K562 (cell line): ENCODE measurements at regions not wholly inside any gene's neighbourhood (a gene's known extent, or its start where the extent isn't known, plus 50 kb on each side); places are given as distances from the start of the nearest gene placed in this dataset.
A peak's percentile ranks its signal among the peaks of the same experiment; 100 is the strongest.

ENCODE experiments used
- ATAC-seq: fragments of 200-7000 bp; cut with Tn5 transposase; 3 replicates; pipeline ENCODE4 v1.9.1; 2020; ENCODE audit warnings: moderate library complexity
- BruUV-seq: library from RNA; stranded (reverse); fragments of 400-500 nt; replicated peaks from 2 replicates; lab custom pipeline; 2021; lab: Mats Ljungman, UMichigan
- CTCF ChIA-PET: fragments of 300-600 bp; formaldehyde crosslinking; extraction: SDS; loops from one replicate; lab custom pipeline; 2021; ENCODE audit warnings: low intra/inter-chr PET ratio; lab: Yijun Ruan, JAX
- POLR2A ChIA-PET: fragments of 300-600, 350-650 bp; sonication (Branson Sonifier 250); formaldehyde crosslinking; extraction: SDS; loops from one replicate; lab custom pipeline; 2021; ENCODE audit warnings: antibody characterized with exemption, inconsistent platforms; lab: Yijun Ruan, JAX
- DNase-seq, 4 experiments: peaks; one replicate each; pipeline versions ENCODE4 v3.0.0 to v3.0.0-alpha.2; 2011 to 2018; ENCODE audit warnings: low spot score in 3 of 4, mixed read lengths in 3 of 4; ENCODE audit errors: extremely low read depth in 1 of 4
- FAIRE-seq: peaks from 2 replicates; lab custom pipeline; 2011; peaks lifted over from hg19 to GRCh38; lab: Jason Lieb, UNC
- H2AFZ ChIP-seq: 2 replicates; pipeline ENCODE4 v1.6.0; 2011; ENCODE audit warnings: low read depth, low read length, control low read depth, inconsistent platforms
- H3K27ac ChIP-seq: fragments of 200-600 bp; 3 replicates; pipeline ENCODE4 v1.8.0; 2011; ENCODE audit warnings: low read depth, mild to moderate bottlenecking, control low read depth, inconsistent platforms, low read length, moderate library complexity, mixed read lengths; ENCODE audit errors: extremely low read depth
- H3K27me3 ChIP-seq, 2 experiments: fragments of 300-600 bp in 1 of 2; 2 replicates in 1 of 2; 3 replicates in 1 of 2; pipeline versions ENCODE4 v1.6.0 to v1.8.0; 2011; ENCODE audit warnings: inconsistent platforms in 2 of 2, low read length in 2 of 2, mild to moderate bottlenecking in 1 of 2, mixed read lengths in 1 of 2, moderate library complexity in 1 of 2; ENCODE audit not compliant: control insufficient read depth in 2 of 2, insufficient read depth in 2 of 2
- H3K36me3 ChIP-seq: fragments of 300-600 bp; 3 replicates; pipeline ENCODE4 v1.8.0; 2011; ENCODE audit warnings: mild to moderate bottlenecking, low read length, inconsistent platforms; ENCODE audit not compliant: control insufficient read depth, insufficient read depth
- H3K4me1 ChIP-seq, 2 experiments: fragments of 200-600 bp in 1 of 2; replicated peaks in 1 of 2; 2 replicates in 1 of 2; 3 replicates in 1 of 2; pipeline versions ENCODE4 v1.5.1 to v1.8.0; 2011; ENCODE audit warnings: inconsistent platforms in 2 of 2, low read length in 2 of 2, mild to moderate bottlenecking in 1 of 2, mixed read lengths in 1 of 2, moderate library complexity in 1 of 2; ENCODE audit not compliant: control insufficient read depth in 2 of 2, insufficient read depth in 2 of 2
- H3K4me2 ChIP-seq: 2 replicates; pipeline ENCODE4 v1.6.1; 2011; ENCODE audit warnings: low read length, control low read depth, inconsistent platforms, mixed read lengths; ENCODE audit not compliant: insufficient read depth
- H3K4me3 ChIP-seq: fragments of 200-600 bp; sonication (generic), shearing (Covaris generic); 2 replicates; pipeline ENCODE4 v1.5.1; 2016; ENCODE audit warnings: control low read depth, inconsistent platforms
- H3K79me2 ChIP-seq: fragments of 200-600 bp; 3 replicates; pipeline ENCODE4 v1.8.0; 2011; ENCODE audit warnings: low read length, inconsistent platforms; ENCODE audit not compliant: control insufficient read depth, insufficient read depth
- H3K9ac ChIP-seq, 2 experiments: 2 replicates each; pipeline versions ENCODE4 v1.6.0 to v1.6.1; 2011; ENCODE audit warnings: low read depth in 2 of 2, low read length in 2 of 2, control low read depth in 1 of 2, inconsistent platforms in 1 of 2, mild to moderate bottlenecking in 1 of 2, mixed read lengths in 1 of 2; ENCODE audit not compliant: insufficient read depth in 1 of 2
- H3K9me1 ChIP-seq: one replicate; pipeline ENCODE4 v1.6.0; 2011; ENCODE audit warnings: inconsistent platforms, mild to moderate bottlenecking, low read length, moderate library complexity; ENCODE audit not compliant: control insufficient read depth, insufficient read depth
- H3K9me3 ChIP-seq: replicated peaks from 2 replicates; pipeline ENCODE4 v1.5.1; 2011; ENCODE audit warnings: low read depth, low read length, inconsistent platforms; ENCODE audit not compliant: control insufficient read depth, insufficient read depth
- H4K20me1 ChIP-seq: replicated peaks from 2 replicates; pipeline ENCODE4 v1.6.1; 2011; ENCODE audit warnings: low read length, inconsistent platforms, mixed read lengths; ENCODE audit not compliant: control insufficient read depth, insufficient read depth
- CREB3L1 ChIP-seq: fragments of 450-650 bp; IDR thresholded peaks from 2 replicates; pipeline ENCODE4 v1.6.1; 2014; ENCODE audit warnings: low read depth, mild to moderate bottlenecking, moderate library complexity, borderline replicate concordance
- CTCF ChIP-seq, 3 experiments: IDR thresholded peaks in 2 of 3; conservative IDR thresholded peaks in 1 of 3; 2 replicates each; pipeline ENCODE4 v1.5.1; 2011 to 2012; ENCODE audit warnings: low read length in 3 of 3, mild to moderate bottlenecking in 3 of 3, control low read depth in 2 of 3, improper control_type of control experiment in 1 of 3, inconsistent platforms in 1 of 3, low read depth in 1 of 3, mixed read lengths in 1 of 3, moderate library complexity in 1 of 3; ENCODE audit not compliant: insufficient read depth in 2 of 3
- EZH2 ChIP-seq: IDR thresholded peaks from 2 replicates; pipeline ENCODE4 v1.6.1; 2012; ENCODE audit warnings: low read depth, mild to moderate bottlenecking, inconsistent platforms, low read length, borderline replicate concordance
- RAD21 ChIP-seq, 2 experiments: fragments of 250-450 bp in 1 of 2; fragments of 450-650 bp in 1 of 2; sonication (Bioruptor Pico) in 1 of 2; formaldehyde crosslinking in 1 of 2; IDR thresholded peaks in 1 of 2; conservative IDR thresholded peaks in 1 of 2; 2 replicates each; pipeline versions ENCODE4 v1.4.0 to v1.8.0; 2020 to 2022; ENCODE audit warnings: mild to moderate bottlenecking in 2 of 2, moderate library complexity in 1 of 2
- SNRNP70 ChIP-seq: fragments of 200-400 bp; formaldehyde crosslinking; optimal IDR thresholded peaks from 2 replicates; pipeline ENCODE3; 2017; ENCODE audit warnings: low read depth, low read length
- ZBTB26 ChIP-seq: fragments of 450-650 bp; formaldehyde crosslinking; IDR thresholded peaks from 2 replicates; pipeline ENCODE4 v1.4.0; 2022; ENCODE audit warnings: missing genetic modification characterization
- ZNF586 ChIP-seq: fragments of 450-650 bp; formaldehyde crosslinking; conservative IDR thresholded peaks from 2 replicates; pipeline ENCODE4 v1.4.0; 2020; ENCODE audit warnings: mild to moderate bottlenecking, moderate library complexity
- ZNF740 ChIP-seq, 3 experiments: fragments of 200-800 bp in 1 of 3; sonication (Bioruptor generic) in 1 of 3; sonication (generic) in 1 of 3; formaldehyde crosslinking in 1 of 3; IDR thresholded peaks; 2 replicates each; pipeline versions ENCODE4 v1.6.1 to v1.8.0; 2016 to 2022; ENCODE audit warnings: mild to moderate bottlenecking in 2 of 3, missing compliant biosample characterization in 2 of 3, missing genetic modification characterization in 2 of 3, missing genetic modification reagents in 1 of 3
- WGBS: fragments of 100-300 bp; shearing (Covaris generic); methylation state at CpG from one replicate; pipeline ENCODE4 v1.1.6; 2016; ENCODE audit warnings: low coverage, mixed read lengths; ENCODE audit not compliant: insufficient coverage; ENCODE audit errors: missing lambda C conversion rate; 5-methylcytosine and 5-hydroxymethylcytosine counted together
- in situ Hi-C: fragments of 300-500 bp; cut with MboI; formaldehyde crosslinking; loops from 4 replicates; pipeline ENCODE4 v1.15.0; 2018; ENCODE audit warnings: inconsistent platforms, mixed read lengths
- intact Hi-C: fragments of 100-400 bp; cut with micrococcal nuclease; formaldehyde crosslinking; loops from 2 replicates; pipeline ENCODE4 v1.14.2; 2022

GRCh38 chr4:18366892-18367291 lies 345.3 kb upstream of the LCORL start:
- Histone ChIP-seq H3K4me2 (no peak overlapping the region), H3K27ac (no peak overlapping the region), H3K9me1 (no peaks in the 10 kb centered on the region), H2AFZ (no peak overlapping the region), H3K9me3 (0 out of 2 replicates have a peak, but pooled peaks cover 1% of the 10 kb centered on the region), H3K36me3 (no peaks in the 10 kb centered on the region), H4K20me1 (no peaks in the 10 kb centered on the region), H3K4me3 (no peak overlapping the region), H3K9ac (no peak overlapping the region), H3K27me3 (no peaks in the 10 kb centered on the region), H3K79me2 (no peaks in the 10 kb centered on the region), H3K4me1 (no peaks in the 10 kb centered on the region)
- ATAC-seq (peak; percentile 60; the same call in 1 of the 3 replicates), DNase-seq (peak in 1 of 4 experiments; percentile 4), FAIRE-seq (no peak)
- no TSS peak for BruUV-seq
- 17% methylated on average over 2 of the region's 2 CpGs for WGBS
- in situ Hi-C loops (no loop called here), intact Hi-C loops (no loop called here)
- TF ChIP-seq ZNF740 (CRISPR knock-in tag; IDR thresholded peaks at IDR 0.05) (no peak), ZNF740 (tag; IDR thresholded peaks at IDR 0.05) (no peak), CREB3L1 (no peak), RAD21 (CRISPR knock-in tag; conservative IDR thresholded peaks at IDR 0.05 in 1 of 2, IDR thresholded peaks at IDR 0.05 in 1 of 2) (peak; percentile 48 to 58), EZH2 (no peak), ZNF586 (CRISPR knock-in tag) (no peak), SNRNP70 (no peak), CTCF (IDR thresholded peaks at IDR 0.05 in 2 of 3, conservative IDR thresholded peaks at IDR 0.05 in 1 of 3; ENCODE audit: insufficient read depth in 2 of 3, low read depth in 1 of 3, low read length in 3 of 3) (peak in 1 of 3 experiments; percentile 34; a peak in 1 of 6 replicates), ZBTB26 (CRISPR knock-in tag) (no peak)
- ChIA-PET POLR2A (no interaction called here), CTCF (interaction anchor here (1.0 kb wide), 1 partner anchor 559 kb away, joined by 4 read pairs; no protein-coding TSS in a partner anchor)
